Ovary (tissue), 3 donors: ENCODE measurements at regions not wholly inside any gene's neighbourhood (a gene's known extent, or its start where the extent isn't known, plus 50 kb on each side); places are given as distances from the start of the nearest gene placed in this dataset.

Experiments used
- EP300 ChIP-seq: sonication (generic); formaldehyde crosslinking; IDR thresholded peaks from one replicate; pipeline ENCODE4 v1.6.1; 2017; ENCODE audit warnings: antibody characterized with exemption
- POLR2A ChIP-seq: fragments of 450-650 bp; IDR thresholded peaks from one replicate; pipeline ENCODE4 v1.6.1; 2017; ENCODE audit warnings: antibody characterized with exemption, mild to moderate bottlenecking, moderate library complexity
- TF ChIP-seq, protein P1 (sequence below), 3 donors: fragments of 450-650 bp in 2 of 3; fragments of 200-600 bp in 1 of 3; IDR thresholded peaks; one replicate each; pipeline versions ENCODE4 v1.5.1 to v1.8.0; 2016 to 2022; ENCODE audit warnings: antibody characterized with exemption in 3 of 3, mild to moderate bottlenecking in 1 of 3
- donor health status: DM: no; HTN: no; CAD: no.

DNA sequence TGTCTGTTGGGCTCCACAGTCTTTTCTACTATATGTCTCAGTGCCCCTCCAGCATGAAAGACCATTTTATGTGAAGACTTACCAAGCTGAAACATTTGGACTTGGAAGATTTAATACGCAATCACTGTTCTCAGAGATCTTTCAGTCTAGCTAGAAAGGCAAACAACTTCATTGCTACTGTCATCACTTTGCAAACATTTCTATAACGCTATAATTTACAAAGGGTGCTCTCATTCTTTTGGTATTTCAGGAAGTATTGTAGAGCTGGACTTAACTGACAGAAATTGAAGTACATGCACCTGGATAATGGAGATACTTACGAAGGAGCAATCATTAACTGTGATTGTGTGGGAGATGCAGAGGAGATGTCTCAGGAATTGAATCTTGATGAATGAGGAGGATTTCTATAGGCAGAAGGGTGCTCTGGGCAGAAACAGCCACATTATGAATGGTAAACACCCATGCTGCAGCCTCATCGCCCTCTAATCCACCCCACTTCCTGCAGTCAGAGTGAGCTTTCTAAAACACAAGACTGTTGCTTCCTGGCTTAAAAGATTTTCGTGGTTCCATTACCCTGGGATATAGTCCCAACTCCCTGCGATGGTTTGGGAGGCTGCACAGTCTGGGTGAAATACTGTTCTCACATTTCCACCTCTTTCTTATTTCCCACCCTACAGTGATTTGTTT lies 75.1 kb upstream of the GNG12 start:
- TF ChIP-seq, protein P1, sequence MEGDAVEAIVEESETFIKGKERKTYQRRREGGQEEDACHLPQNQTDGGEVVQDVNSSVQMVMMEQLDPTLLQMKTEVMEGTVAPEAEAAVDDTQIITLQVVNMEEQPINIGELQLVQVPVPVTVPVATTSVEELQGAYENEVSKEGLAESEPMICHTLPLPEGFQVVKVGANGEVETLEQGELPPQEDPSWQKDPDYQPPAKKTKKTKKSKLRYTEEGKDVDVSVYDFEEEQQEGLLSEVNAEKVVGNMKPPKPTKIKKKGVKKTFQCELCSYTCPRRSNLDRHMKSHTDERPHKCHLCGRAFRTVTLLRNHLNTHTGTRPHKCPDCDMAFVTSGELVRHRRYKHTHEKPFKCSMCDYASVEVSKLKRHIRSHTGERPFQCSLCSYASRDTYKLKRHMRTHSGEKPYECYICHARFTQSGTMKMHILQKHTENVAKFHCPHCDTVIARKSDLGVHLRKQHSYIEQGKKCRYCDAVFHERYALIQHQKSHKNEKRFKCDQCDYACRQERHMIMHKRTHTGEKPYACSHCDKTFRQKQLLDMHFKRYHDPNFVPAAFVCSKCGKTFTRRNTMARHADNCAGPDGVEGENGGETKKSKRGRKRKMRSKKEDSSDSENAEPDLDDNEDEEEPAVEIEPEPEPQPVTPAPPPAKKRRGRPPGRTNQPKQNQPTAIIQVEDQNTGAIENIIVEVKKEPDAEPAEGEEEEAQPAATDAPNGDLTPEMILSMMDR (IDR thresholded peaks at IDR 0.05) = no peak
- TF ChIP-seq EP300 (no peak), POLR2A (no peak)
